ENCODE measurements at regions not wholly inside any gene's neighbourhood (a gene's known extent, or its start where the extent isn't known, plus 50 kb on each side); places are given as distances from the start of the nearest gene placed in this dataset.

DNA sequence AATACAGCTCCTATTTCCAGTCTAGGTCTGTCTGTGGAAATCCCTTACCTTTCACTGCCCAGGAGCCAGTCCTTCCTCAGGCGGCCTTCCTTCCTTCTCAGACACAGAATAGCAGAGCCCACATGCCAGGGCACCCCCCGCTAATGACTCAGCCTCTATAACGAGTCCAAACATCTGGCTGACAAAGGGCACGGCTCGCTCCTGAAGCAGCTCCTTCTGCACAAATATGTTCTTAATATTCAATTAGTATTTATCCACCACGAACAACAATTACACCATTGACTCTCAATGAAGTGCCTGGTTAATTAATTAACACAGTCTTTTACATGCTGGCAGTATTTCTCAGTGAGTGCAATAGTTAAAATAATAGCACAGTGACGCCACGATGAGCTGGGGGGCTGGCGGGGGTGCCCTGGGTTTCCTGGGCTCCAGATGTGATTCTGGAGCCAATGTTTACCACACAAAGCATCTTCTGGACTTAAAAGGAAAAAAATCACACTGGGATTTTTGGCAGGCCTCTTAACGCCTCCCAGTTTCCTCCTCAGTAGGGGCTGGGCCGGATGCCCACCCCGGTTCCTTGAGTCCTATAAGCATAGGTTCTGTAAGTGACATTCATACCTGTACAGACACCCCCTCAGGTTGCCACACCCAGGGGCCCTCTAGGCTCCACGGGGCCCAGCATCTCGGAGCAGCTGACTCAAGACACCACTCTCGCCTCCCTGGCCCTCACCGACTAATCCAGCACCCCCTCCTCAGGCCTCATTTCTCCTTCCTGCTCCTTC lies 158.6 kb upstream of the MLN start:
- peak; percentile 19 for DNase-seq (ENCODE audit: low read depth)

DNA sequence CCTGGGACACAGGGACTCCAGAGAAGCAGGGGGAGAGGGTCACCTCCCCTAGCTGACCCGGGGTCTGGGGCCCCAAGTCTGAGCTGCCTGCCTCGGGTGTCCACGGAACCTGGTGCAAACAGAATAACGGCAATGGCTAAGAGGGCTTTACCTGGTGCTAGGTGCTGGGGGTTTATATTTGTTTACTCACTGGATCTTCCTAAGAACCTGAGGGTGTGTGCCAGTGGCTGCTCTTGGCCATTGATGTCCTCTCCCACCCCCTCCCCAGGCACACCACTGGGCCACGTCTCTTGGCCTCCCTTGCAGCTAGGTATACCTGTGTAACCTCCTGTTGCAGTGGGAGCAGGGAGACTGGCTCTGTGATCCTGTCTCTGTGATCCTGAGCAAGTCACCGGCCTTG lies 157.9 kb upstream of the MLN start:
- DNase-seq (ENCODE audit: low read depth) = no peak
- TF ChIP-seq, protein P1, sequence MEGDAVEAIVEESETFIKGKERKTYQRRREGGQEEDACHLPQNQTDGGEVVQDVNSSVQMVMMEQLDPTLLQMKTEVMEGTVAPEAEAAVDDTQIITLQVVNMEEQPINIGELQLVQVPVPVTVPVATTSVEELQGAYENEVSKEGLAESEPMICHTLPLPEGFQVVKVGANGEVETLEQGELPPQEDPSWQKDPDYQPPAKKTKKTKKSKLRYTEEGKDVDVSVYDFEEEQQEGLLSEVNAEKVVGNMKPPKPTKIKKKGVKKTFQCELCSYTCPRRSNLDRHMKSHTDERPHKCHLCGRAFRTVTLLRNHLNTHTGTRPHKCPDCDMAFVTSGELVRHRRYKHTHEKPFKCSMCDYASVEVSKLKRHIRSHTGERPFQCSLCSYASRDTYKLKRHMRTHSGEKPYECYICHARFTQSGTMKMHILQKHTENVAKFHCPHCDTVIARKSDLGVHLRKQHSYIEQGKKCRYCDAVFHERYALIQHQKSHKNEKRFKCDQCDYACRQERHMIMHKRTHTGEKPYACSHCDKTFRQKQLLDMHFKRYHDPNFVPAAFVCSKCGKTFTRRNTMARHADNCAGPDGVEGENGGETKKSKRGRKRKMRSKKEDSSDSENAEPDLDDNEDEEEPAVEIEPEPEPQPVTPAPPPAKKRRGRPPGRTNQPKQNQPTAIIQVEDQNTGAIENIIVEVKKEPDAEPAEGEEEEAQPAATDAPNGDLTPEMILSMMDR (conservative IDR thresholded peaks at IDR 0.05; ENCODE audit: control insufficient read depth, insufficient read depth, low read depth, low read length) = no peak
- no peak overlapping the region for H3K4me3 ChIP-seq (ENCODE audit: control insufficient read depth, low read depth, low read length)

More for the DNA sequence above, 158.6 kb upstream of the MLN start:
- no peak overlapping the region for H3K4me3 ChIP-seq (ENCODE audit: control insufficient read depth, low read depth, low read length)
- TF ChIP-seq, protein P1 (conservative IDR thresholded peaks at IDR 0.05; ENCODE audit: control insufficient read depth, insufficient read depth, low read depth, low read length) = no peak

DNA sequence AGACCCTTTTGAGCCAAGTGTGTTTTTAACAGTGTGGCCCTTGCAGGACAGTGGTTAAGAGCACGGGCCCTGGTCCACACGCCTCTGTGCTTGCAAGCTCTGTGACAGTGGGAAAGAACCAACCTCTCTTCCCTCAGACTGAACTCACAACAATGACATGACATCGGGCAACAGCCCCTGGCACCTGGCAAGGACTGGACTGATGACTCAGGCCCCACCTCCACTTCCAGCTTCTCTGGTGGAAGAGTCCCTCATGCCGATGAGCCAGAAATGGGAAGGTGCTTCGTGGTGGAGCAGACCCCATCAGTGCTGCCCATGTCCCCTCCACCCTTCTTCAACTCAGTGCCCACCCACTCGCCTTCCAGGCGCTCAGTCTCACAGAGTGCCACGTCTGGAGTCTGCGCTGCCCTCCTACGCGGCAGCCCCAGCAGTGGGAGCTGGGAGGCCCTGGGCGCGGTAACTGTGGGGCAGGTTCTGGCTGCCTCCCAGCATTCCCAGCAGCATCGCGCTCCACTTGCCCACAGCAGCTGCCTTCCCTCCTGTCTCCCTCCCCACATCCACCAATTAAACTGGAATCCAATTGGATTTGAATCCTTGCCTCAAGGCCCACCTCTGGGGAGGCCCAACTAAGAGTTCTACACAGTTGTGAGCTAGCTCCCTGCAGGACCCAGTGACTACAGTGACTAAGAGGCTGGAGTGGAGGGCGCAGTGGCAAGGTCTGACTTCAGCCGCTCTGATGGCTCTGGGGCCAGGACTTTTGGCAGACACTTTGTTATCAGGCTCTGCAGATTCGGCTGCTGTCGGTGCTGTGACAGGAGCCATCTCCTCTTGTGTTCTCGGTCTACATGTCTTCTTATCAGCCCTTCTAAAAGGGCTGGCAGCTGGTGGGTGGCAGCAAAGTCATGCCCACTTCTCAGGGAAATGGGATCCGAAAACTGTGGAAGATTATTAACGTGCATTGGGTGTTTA lies 156.8 kb upstream of the MLN start:
- TF ChIP-seq, protein P1 (conservative IDR thresholded peaks at IDR 0.05; ENCODE audit: control insufficient read depth, insufficient read depth, low read depth, low read length) = no peak
- no peak overlapping the region for H3K4me3 ChIP-seq (ENCODE audit: control insufficient read depth, low read depth, low read length)
- DNase-seq (ENCODE audit: low read depth) = no peak

DNA sequence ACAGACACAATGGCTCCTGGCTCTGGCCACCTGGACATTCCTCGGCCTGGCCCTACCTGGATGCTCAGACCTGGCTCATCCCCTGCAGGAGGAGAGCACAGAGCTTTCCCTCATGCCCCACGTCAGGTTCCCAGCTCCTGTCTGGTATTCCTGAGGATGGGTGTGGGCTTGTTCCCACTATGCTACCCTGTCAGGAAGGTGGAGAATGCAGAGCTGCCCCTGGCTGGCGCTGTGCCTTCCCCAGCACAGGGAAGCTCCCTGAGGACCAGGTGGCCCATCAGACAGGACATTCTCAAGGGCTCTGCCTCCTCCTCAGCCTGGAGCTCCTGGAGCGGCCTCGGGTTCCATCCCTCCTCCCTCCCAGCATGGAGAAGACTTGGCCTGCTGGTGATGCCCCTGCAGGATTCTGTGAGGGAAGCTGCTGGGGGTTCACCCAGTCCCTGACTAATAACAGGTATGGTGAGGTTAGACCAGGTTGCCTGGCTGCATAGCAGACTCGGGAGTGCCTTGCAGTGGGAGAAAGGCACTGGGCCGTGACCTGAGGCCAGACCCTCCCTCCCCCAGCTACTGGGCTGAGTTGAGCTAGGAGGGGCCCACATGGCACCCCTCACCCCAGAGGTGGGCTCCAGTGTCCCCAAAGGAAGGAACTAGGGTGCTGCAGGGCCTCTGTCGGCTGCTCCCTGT lies 156.0 kb upstream of the MLN start:
- no peak for DNase-seq (ENCODE audit: low read depth)
- no peak overlapping the region for H3K4me3 ChIP-seq (ENCODE audit: control insufficient read depth, low read depth, low read length)
- TF ChIP-seq, protein P1 (conservative IDR thresholded peaks at IDR 0.05; ENCODE audit: control insufficient read depth, insufficient read depth, low read depth, low read length) = no peak

DNA sequence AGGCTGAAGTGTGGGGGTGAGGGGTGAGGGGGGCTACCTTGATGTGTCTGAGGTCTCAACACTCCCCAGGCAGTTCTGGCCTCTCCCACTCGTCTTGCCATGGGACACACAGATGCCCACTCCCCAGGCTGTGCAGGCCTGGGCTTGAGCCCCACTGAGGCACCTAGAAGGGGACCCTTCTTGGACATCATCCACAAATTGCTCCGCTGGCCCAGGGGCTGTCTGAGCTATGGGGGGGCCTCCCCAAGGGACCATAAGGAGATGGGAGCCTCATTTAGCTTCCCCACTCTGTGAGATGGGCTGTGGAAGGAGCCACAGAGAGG lies 155.5 kb upstream of the MLN start:
- no peak overlapping the region for H3K4me3 ChIP-seq (ENCODE audit: control insufficient read depth, low read depth, low read length)
- TF ChIP-seq, protein P1 (conservative IDR thresholded peaks at IDR 0.05; ENCODE audit: control insufficient read depth, insufficient read depth, low read depth, low read length) = no peak
- no peak for DNase-seq (ENCODE audit: low read depth)

DNA sequence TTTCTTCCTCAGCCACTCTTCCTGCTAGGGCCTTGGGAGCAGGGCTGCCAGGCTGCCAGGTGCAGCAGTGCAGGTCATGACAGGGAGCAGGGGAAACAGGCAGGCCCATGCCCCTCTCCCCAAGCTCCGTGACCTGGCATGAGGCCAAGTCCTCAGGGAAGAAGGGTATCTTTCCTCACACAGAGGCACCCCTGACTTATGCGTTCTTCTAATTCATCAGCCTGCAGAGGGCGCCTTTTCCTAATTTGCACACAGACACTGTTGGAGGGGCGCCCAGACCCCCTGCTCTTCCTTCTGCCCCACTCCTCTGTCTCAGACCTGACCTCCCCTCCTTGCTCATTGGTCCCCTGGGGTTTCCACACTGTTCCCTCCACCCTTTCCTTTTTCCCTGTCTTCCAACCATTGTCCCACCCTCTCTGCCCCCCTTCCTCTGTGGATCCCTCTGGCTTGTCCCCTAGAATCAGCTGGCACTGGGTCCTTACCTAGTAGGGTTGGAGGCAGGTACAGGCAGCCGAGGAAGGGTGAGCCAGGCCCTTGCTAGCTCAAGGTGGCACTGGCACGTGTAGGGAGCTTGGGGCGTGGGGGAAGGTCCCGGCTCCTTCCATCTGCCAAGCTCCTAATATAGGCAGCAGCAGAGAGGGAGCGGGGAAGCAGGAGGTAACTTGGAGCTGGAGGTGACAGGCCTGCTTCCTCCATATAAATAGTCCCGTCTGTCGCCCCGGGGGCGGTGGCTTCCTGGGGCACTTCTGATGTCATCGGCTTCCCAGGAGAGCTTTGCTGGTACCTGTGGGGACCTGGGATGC lies 154.9 kb upstream of the MLN start:
- DNase-seq (ENCODE audit: low read depth) = peak; percentile 4
- no peak overlapping the region for H3K4me3 ChIP-seq (ENCODE audit: control insufficient read depth, low read depth, low read length)
- TF ChIP-seq, protein P1 (conservative IDR thresholded peaks at IDR 0.05; ENCODE audit: control insufficient read depth, insufficient read depth, low read depth, low read length) = peak; percentile 30

Measured in fibroblast of mammary gland (primary cell).